ENCODE measurements at regions not wholly inside any gene's neighbourhood (a gene's known extent, or its start where the extent isn't known, plus 50 kb on each side); places are given as distances from the start of the nearest gene placed in this dataset.

GRCh38 chr20:51284871-51285270 is 257.6 kb downstream of the NFATC2 start:
- DNase-seq (ENCODE audit: low read depth), result no peak
- no peak for TF ChIP-seq CTCF (IDR thresholded peaks at IDR 0.05; ENCODE audit: low read depth, low read length, missing control alignments)
- in situ Hi-C loops (cut with HindIII; ENCODE audit: low sequenced_read_pairs), result no loop called here
- no peak overlapping the region for H3K4me3 ChIP-seq (ENCODE audit: low read depth, low read length)

DNA sequence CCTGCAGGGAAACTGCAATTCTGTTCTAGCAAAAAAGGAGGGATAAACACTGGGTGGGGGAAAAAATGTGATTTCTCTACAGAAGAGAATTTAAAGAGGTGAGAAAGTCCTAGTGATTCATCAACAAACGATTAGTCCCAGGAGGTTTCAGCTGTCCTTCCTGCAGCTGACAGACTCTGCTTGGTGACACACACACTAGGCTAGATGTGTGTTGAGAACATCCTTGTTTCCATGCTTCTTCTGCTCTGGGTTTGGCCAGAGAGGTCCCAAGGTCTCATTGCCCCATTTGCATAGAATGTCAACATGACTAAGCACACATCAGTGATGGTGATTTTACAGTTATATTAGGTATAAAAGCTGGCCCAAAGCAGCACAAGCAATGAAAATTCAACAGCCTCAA is 258.3 kb downstream of the NFATC2 start:
- no peak for TF ChIP-seq CTCF (IDR thresholded peaks at IDR 0.05; ENCODE audit: low read depth, low read length, missing control alignments)
- no peak overlapping the region for H3K4me3 ChIP-seq (ENCODE audit: low read depth, low read length)
- in situ Hi-C loops (cut with HindIII; ENCODE audit: low sequenced_read_pairs), result no loop called here
- DNase-seq (ENCODE audit: low read depth), result no peak

- no peak for DNase-seq (ENCODE audit: low read depth)
- H3K4me3 ChIP-seq (ENCODE audit: low read depth, low read length), result no peak overlapping the region
- in situ Hi-C loops (cut with HindIII; ENCODE audit: low sequenced_read_pairs), result no loop called here
- TF ChIP-seq CTCF (IDR thresholded peaks at IDR 0.05; ENCODE audit: low read depth, low read length, missing control alignments), result no peak
These were observed 258.6 kb upstream of the KCNG1 start for GRCh38 chr20:51281521-51281920.

DNA sequence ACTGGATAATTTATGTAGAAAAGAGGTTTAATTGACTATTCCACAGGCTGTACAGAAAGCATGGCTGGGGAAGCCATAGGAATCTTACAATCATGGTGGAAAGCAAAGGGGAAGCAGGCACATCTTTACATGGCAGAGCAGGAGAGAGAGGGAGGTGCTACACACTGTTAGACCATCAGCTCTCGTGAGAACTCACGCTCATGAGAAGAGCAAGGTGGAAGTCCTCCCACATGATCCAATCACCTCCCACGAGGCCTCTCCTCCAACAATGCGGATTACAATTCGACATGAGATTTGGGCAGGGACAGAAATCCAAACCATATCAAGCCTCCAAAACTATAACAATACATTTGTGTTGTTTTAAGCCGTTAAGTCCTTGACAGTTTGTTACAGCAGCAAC is 257.1 kb upstream of the KCNG1 start:
- in situ Hi-C loops (cut with HindIII; ENCODE audit: low sequenced_read_pairs), result no loop called here
- DNase-seq (ENCODE audit: low read depth), result no peak
- no peak for TF ChIP-seq CTCF (IDR thresholded peaks at IDR 0.05; ENCODE audit: low read depth, low read length, missing control alignments)
- no peak overlapping the region for H3K4me3 ChIP-seq (ENCODE audit: low read depth, low read length)

GRCh38 chr20:51277961-51278360 is 255.1 kb upstream of the KCNG1 start:
- H3K4me3 ChIP-seq (ENCODE audit: low read depth, low read length), result no peak overlapping the region
- no peak for TF ChIP-seq CTCF (IDR thresholded peaks at IDR 0.05; ENCODE audit: low read depth, low read length, missing control alignments)
- in situ Hi-C loops (cut with HindIII; ENCODE audit: low sequenced_read_pairs), result no loop called here
- no peak for DNase-seq (ENCODE audit: low read depth)

GRCh38 chr20:51276296-51276695 is 253.4 kb upstream of the KCNG1 start:
- no peak overlapping the region for H3K4me3 ChIP-seq (ENCODE audit: low read depth, low read length)

More at GRCh38 chr20:51276296-51276695, 253.4 kb upstream of the KCNG1 start:
- no peak for TF ChIP-seq CTCF (IDR thresholded peaks at IDR 0.05; ENCODE audit: low read depth, low read length, missing control alignments)
- no peak for DNase-seq (ENCODE audit: low read depth)
- in situ Hi-C loops (cut with HindIII; ENCODE audit: low sequenced_read_pairs), result no loop called here

All from astrocyte of the cerebellum (primary cell).